SJSA1 (cell line): ENCODE measurements at regions not wholly inside any gene's neighbourhood (a gene's known extent, or its start where the extent isn't known, plus 50 kb on each side); places are given as distances from the start of the nearest gene placed in this dataset.

ENCODE experiments used
- DNase-seq, 2 experiments: peaks; one replicate each; pipeline ENCODE4 v3.0.0-alpha.2; 2015 to 2020; ENCODE audit warnings: low spot score in 2 of 2, low read depth in 1 of 2
- H3K27ac ChIP-seq: fragments of 250-450 bp; sonication (Bioruptor Pico); 2 replicates; pipeline ENCODE4 v1.5.1; 2020; ENCODE audit warnings: mild to moderate bottlenecking, moderate library complexity
- H3K27me3 ChIP-seq: fragments of 250-450 bp; sonication (Bioruptor Pico); replicated peaks from 2 replicates; pipeline ENCODE4 v1.5.1; 2020; ENCODE audit warnings: mild to moderate bottlenecking, moderate library complexity
- H3K36me3 ChIP-seq: fragments of 250-450 bp; sonication (Bioruptor Pico); 2 replicates; pipeline ENCODE4 v1.5.1; 2020; ENCODE audit warnings: mild to moderate bottlenecking
- H3K4me1 ChIP-seq: fragments of 250-450 bp; sonication (Bioruptor Pico); replicated peaks from 2 replicates; pipeline ENCODE4 v1.6.1; 2021; ENCODE audit warnings: mild to moderate bottlenecking
- H3K4me3 ChIP-seq: fragments of 250-450 bp; sonication (Bioruptor Pico); 2 replicates; pipeline ENCODE4 v1.5.1; 2020; ENCODE audit warnings: mild to moderate bottlenecking
- H3K9me3 ChIP-seq: fragments of 250-450 bp; sonication (Bioruptor Pico); replicated peaks from 2 replicates; pipeline ENCODE4 v1.5.1; 2020; ENCODE audit warnings: mild to moderate bottlenecking

DNA sequence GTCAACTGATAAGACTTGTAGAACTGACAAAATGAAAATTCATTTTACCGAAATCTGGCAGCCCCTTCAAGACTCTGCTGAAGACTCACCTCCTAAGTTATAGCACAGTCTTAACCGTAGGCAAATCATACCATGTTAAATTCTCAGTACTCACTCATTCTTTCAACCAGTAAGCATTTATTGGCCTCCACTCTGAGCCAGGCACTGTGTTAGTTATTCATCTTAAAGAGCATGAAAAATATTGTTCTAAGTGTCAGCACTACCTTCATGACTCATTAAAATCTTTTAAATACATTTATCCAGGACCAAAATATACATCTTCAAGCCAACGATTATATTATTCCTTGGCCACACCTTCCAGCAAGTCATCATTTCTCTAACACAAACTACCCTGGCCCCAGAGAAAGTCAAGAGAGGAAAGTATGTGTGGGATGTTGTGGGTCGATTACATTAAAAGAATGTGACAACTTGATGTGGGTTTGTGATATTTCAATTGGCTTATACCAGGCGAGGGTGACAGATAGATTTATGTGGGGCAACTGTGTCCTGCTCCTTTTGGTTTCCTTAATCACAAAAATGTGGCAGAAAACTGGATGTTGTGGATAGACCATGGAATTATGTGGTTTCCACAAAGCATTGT, 55.0 kb downstream of the TMEM30B start:
- H3K36me3 ChIP-seq: no peaks in the 10 kb centered on the region
- no peak overlapping the region for H3K4me3 ChIP-seq
- no peak overlapping the region for H3K27ac ChIP-seq
- DNase-seq: peak in 1 of 2 experiments; percentile 36
- H3K4me1 ChIP-seq: peaks cover 17% of the 10 kb centered on the region
- no peaks in the 10 kb centered on the region for H3K9me3 ChIP-seq
- H3K27me3 ChIP-seq: no peaks in the 10 kb centered on the region

DNA sequence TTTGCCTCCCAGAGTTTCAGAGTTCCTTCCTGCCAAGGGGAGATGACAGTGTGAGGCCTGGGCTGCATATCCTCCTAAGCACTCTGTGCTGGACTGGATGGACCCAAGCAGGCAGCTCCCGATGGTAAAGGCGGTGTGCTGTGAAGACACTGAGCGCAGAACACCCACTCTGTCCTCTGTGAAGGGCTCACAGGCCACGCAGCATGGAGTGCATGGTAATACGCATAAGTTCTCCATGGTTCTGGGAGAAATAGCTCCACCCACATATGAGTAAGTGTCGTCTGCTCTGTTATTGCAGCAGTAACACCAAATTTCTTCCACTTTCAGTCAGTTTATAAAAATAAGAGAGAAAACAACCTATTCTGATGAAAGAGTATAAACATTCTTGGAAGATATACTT, 55.8 kb downstream of the TMEM30B start:
- H3K4me1 ChIP-seq: peaks cover 17% of the 10 kb centered on the region
- no peak overlapping the region for H3K4me3 ChIP-seq
- H3K27me3 ChIP-seq: no peaks in the 10 kb centered on the region
- H3K36me3 ChIP-seq: no peaks in the 10 kb centered on the region
- DNase-seq: no peak
- H3K9me3 ChIP-seq: no peaks in the 10 kb centered on the region
- no peak overlapping the region for H3K27ac ChIP-seq

DNA sequence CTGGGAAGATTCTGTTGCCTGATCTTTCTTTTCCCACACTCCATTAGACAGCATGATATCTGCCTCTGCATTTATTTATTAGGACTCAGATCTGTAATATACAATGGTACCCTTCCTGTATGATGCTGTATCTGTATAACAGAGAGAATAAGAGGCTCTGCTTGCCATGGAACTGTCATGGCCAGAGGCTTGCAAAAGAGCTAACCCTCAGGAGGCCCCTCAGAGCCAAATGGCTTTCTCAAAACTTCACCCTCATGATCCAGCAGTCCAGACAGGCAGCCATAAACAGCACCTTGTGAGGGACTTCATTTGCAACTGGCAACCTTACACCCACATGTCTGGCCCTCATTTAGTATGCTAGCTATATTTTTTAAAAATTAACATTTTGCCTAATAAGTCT, 57.6 kb downstream of the TMEM30B start:
- Histone ChIP-seq H3K9me3 (no peaks in the 10 kb centered on the region), H3K27me3 (no peaks in the 10 kb centered on the region), H3K4me1 (peaks cover 27% of the 10 kb centered on the region), H3K27ac (no peak overlapping the region), H3K4me3 (no peak overlapping the region), H3K36me3 (no peaks in the 10 kb centered on the region)
- DNase-seq: no peak

DNA sequence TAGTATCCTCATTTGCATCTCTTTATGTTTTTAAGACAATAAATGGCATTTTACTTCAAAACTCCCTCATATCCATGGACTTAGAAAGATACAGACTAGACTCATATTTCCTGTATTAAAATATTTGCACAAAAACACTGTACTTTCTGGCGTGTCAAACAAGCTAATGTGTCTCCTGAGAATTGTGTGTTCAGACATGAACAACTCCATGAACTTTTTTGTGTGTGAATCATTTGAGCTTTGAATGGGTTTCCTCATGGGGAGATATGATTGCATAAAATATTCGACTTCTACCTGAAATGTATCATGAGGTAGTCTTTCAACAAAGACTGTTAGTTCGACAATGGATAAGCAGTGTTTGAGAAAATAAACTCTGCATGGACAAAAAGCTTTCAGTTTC, 58.8 kb downstream of the TMEM30B start:
- no peak for DNase-seq
- no peaks in the 10 kb centered on the region for H3K27me3 ChIP-seq
- no peak overlapping the region for H3K27ac ChIP-seq
- H3K4me3 ChIP-seq: no peak overlapping the region
- peaks cover 20% of the 10 kb centered on the region for H3K4me1 ChIP-seq
- H3K36me3 ChIP-seq: no peaks in the 10 kb centered on the region
- no peaks in the 10 kb centered on the region; the same call in 1 of the 2 replicates for H3K9me3 ChIP-seq

DNA sequence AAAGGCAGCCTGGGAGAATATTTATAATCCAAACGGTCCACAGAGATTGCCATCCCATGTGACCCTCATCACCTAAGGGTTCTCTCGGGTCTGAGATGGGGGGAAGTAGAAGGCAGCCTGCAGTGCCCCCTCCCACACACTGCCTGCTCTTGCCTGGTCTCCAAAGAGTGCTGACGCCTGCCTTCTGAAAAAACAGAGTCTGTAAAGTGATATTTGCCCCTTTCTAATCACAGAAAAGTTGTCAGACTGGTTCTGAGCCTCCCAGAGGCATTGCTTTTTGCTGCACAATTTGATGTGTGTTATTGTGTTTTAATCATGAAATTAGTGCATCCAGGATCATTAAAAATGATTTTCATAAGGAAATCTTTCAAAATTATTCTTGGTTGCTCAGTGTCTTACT, 59.2 kb downstream of the TMEM30B start:
- Histone ChIP-seq H3K27ac (no peak overlapping the region), H3K36me3 (no peaks in the 10 kb centered on the region), H3K27me3 (no peaks in the 10 kb centered on the region), H3K9me3 (no peaks in the 10 kb centered on the region; the same call in 1 of the 2 replicates), H3K4me3 (no peak overlapping the region), H3K4me1 (peaks cover 20% of the 10 kb centered on the region)
- no peak for DNase-seq

DNA sequence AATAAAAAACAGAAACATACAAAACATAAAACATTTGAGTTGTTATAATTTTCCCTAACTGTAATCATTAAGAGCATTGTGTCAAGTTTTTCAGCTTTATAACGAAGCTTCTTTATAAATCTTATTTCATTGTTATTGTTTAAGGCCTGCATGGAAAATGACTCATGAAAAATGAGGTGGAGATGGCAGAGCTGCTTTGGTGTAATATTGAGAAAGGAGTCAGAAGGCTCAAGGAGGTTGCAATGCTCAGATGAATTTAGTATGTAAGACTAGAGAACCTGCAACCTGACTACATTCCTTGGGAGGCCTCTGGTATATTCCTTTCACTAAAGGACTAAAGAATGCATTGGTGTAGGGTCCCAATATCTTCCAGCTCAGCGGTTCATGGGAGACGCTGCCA, 61.5 kb downstream of the TMEM30B start:
- Histone ChIP-seq H3K27me3 (no peaks in the 10 kb centered on the region), H3K4me1 (peaks cover 17% of the 10 kb centered on the region), H3K4me3 (no peak overlapping the region), H3K9me3 (no peaks in the 10 kb centered on the region; the same call in 1 of the 2 replicates), H3K27ac (no peak overlapping the region), H3K36me3 (no peaks in the 10 kb centered on the region)
- no peak for DNase-seq

DNA sequence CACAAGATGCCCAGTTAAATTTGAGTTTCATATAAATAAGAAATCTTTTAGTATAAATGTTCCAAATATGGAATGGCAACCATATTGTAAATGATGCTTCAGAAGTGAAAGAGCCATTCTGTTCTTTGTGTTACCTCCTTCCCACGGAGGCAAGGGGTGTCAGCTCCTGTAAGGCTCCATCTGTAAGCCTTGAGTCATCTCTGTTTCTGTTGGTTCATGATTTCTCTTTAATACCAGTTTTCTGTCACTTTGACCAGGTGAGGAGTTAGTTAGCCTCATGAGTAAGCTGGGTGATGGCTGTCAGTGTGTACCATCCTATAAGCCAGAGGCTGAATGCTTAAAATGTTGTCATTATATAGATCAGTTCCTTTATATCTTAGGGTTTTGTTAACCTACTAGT, 61.9 kb downstream of the TMEM30B start:
- DNase-seq: no peak
- Histone ChIP-seq H3K9me3 (no peaks in the 10 kb centered on the region; the same call in 1 of the 2 replicates), H3K4me3 (no peak overlapping the region), H3K4me1 (peaks cover 17% of the 10 kb centered on the region), H3K27me3 (no peaks in the 10 kb centered on the region), H3K27ac (no peak overlapping the region), H3K36me3 (no peaks in the 10 kb centered on the region)

DNA sequence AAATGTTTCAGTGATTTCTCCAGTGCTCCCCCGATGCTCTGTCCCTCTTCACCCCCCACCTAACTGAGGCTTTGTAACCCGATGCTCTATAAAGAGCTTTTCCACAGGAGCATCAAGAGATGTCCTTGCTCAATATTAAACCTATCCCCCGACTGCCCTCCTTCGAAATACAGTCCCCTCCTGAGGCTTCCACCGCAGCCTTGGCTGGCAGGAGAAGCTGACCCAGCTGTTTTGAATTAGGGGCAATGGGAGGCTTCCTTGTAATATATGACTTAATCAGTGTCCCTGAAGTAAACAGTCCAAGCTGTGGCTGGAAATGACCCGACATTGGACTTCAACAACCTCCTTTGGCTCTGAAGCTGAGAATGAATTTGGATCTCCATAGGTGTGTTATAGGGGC, 62.4 kb downstream of the TMEM30B start:
- Histone ChIP-seq H3K27me3 (no peaks in the 10 kb centered on the region), H3K27ac (no peak overlapping the region), H3K4me1 (peaks cover 17% of the 10 kb centered on the region), H3K9me3 (no peaks in the 10 kb centered on the region; the same call in 1 of the 2 replicates), H3K36me3 (no peaks in the 10 kb centered on the region), H3K4me3 (no peak overlapping the region)
- no peak for DNase-seq

DNA sequence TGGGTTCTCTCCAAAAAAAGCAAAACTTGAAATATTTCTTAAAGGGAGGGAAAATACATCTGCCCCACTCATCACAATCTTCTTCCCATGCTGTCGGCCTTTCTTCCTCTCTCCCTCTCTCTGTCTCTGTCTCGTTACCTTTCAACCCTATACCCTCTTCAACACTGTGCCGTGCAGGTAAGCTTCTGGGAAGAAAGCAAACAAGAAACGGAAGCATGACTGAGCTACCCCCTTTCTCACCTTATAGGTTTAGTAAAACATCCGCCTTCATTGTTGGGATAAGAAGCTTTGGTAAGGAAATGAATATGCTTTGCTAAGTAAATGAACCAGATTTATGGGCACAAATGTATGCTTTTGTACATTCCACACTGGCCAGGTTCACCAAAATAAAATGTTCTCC, 63.0 kb downstream of the TMEM30B start:
- H3K27ac ChIP-seq: no peak overlapping the region
- H3K9me3 ChIP-seq: no peaks in the 10 kb centered on the region; the same call in 1 of the 2 replicates
- no peak for DNase-seq
- H3K4me1 ChIP-seq: peaks cover 22% of the 10 kb centered on the region
- H3K4me3 ChIP-seq: no peak overlapping the region
- H3K36me3 ChIP-seq: no peaks in the 10 kb centered on the region
- no peaks in the 10 kb centered on the region for H3K27me3 ChIP-seq

DNA sequence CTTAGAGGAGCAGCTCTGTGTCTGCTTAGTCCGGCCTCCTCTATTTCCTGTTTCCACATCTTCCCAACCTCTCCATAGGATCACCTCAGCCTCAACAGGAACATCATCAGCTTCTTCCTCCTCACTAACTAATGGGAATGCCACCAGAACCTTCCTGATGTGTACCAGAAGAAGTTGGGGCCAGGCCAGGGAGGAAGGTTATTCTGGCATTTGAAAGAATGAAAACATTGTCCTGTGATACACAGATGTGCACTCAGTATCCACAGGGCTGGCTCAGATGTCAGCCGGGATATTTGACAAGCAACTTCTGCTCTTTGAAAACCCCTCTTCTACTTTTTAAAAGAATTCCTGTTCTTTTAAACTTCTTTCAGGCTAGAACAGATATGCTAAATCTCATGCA, 63.6 kb downstream of the TMEM30B start:
- H3K27ac ChIP-seq: no peak overlapping the region
- no peak for DNase-seq

DNA sequence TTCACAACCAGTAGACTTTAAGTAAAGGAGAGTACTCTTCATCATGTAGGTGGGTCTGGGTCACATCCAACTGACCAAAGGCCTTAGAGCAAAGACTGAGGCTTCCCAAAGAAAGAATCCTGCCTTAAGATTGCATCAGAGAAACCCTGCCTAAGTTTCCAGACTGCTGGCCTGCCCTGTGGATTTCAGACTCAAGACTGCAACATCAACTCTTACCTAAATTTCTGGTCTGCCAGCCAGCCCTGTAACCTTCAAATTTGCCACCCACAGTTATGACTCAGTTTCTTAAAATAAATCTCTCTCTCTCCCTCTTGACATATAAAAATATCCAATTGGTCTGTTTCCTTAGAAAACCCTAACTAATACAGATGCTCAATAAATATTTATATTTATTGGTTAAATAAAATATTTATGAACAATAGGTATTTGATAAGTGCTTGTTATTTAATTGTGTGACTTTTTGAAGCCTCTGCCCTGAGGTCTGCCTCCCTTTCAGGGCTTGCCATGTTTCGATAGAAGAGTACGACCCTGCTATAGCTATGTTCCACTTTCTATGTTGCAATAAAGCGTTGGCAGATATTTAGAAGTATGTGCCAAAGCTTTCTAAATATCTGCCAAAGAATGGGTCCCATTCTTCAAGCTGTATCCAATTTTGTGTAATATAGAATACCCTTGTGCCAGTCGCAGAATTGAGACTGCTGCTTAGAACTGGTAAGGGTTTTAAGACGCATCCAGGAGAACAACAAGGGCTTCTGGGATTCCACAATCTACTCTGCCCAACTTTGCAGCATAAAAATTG, 65.7 kb downstream of the TMEM30B start:
- no peak for DNase-seq
- H3K27ac ChIP-seq: no peak overlapping the region
- H3K27me3 ChIP-seq: no peaks in the 10 kb centered on the region
- no peaks in the 10 kb centered on the region; the same call in 1 of the 2 replicates for H3K9me3 ChIP-seq
- H3K4me1 ChIP-seq: peaks cover 29% of the 10 kb centered on the region
- H3K36me3 ChIP-seq: no peaks in the 10 kb centered on the region
- H3K4me3 ChIP-seq: no peak overlapping the region

More for the DNA sequence above, 63.6 kb downstream of the TMEM30B start:
- Histone ChIP-seq H3K27me3 (no peaks in the 10 kb centered on the region), H3K4me3 (no peak overlapping the region), H3K4me1 (peaks cover 29% of the 10 kb centered on the region), H3K36me3 (no peaks in the 10 kb centered on the region), H3K9me3 (no peaks in the 10 kb centered on the region; the same call in 1 of the 2 replicates)

DNA sequence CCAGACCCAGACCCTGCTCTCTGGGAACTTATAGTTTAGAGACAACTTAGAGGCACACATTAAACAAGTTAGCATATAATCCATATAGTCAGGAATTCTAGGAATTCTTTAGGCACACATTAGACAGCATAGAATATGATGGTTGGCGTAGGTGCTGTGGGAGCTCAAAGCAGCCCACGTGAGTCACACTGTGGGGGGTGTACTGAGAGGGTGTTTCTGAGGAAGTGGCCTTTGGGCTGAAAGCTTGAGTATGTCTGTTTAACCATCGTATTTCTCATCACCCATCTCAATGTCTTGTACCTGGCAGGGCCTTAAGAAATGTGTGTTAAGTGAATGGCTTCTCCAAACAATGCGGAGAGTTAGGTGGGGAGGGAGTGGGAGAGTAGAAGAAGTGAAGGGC, 67.2 kb downstream of the TMEM30B start:
- Histone ChIP-seq H3K27ac (no peak overlapping the region), H3K36me3 (no peaks in the 10 kb centered on the region), H3K27me3 (no peaks in the 10 kb centered on the region), H3K4me1 (peaks cover 19% of the 10 kb centered on the region), H3K4me3 (no peak overlapping the region), H3K9me3 (no peaks in the 10 kb centered on the region; the same call in 1 of the 2 replicates)
- no peak for DNase-seq

DNA sequence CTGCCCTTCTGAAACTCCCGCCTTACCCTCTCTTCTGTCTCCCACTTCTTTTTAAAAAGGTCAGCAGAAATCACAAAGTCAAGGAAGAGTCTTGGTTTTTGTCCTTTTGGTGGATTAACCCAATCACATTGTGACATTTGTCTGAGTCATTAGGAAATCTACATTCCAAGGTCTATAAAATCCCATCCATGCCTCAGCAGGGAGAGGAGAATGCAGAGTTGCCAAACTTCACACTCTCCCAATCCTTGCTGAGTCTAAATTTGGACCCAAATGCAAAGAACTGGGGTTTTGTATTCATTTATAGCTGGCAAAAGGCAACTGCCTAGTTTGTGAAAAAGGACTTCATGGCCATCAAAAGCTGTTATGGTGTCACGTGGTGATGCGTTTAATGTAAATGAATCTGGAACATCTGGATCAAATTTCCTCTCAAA, 67.9 kb downstream of the TMEM30B start:
- peak in 1 of 2 experiments; percentile 33 for DNase-seq

DNA sequence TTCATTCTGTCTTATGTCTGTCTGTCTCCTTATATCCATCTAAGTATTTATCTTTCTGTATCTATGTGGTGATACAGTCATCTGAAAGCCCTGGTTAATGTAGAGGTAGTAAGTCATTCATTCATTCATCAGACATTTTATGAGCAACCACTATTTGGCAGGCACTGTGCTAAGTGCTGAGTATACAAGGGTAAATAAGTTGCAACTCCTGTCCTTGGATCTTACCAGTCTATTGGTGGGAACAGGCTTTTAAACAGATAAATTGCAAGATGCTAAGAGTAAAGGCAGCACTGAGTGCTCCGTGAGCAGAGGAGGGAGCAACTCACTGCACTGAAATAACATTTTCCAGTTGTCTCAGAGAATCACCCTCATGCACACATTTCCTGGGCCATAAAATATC, 68.6 kb downstream of the TMEM30B start:
- H3K9me3 ChIP-seq: no peaks in the 10 kb centered on the region
- H3K27ac ChIP-seq: peak overlapping the region; percentile 32; the same call in 1 of the 2 replicates
- H3K4me3 ChIP-seq: no peak overlapping the region
- DNase-seq: no peak
- H3K4me1 ChIP-seq: peaks cover 19% of the 10 kb centered on the region
- H3K27me3 ChIP-seq: no peaks in the 10 kb centered on the region
- no peaks in the 10 kb centered on the region for H3K36me3 ChIP-seq

More for the DNA sequence above, 67.9 kb downstream of the TMEM30B start:
- Histone ChIP-seq H3K36me3 (no peaks in the 10 kb centered on the region), H3K27ac (peak overlapping the region; percentile 32; the same call in 1 of the 2 replicates), H3K4me3 (no peak overlapping the region), H3K4me1 (peaks cover 19% of the 10 kb centered on the region), H3K27me3 (no peaks in the 10 kb centered on the region), H3K9me3 (no peaks in the 10 kb centered on the region; the same call in 1 of the 2 replicates)
